GM19025 (cell line): ENCODE measurements at regions not wholly inside any gene's neighbourhood (a gene's known extent, or its start where the extent isn't known, plus 50 kb on each side); places are given as distances from the start of the nearest gene placed in this dataset.
A peak's percentile ranks its signal among the peaks of the same experiment; 100 is the strongest.
"Not testable (repeated sequence)": the region's sequence is repeated elsewhere in the genome, so short reads cannot be mapped to it uniquely, and the experiment has no call there.

ENCODE experiments used
- ATAC-seq: cut with Tn5 transposase; IDR thresholded peaks from one replicate; pipeline ENCODE4 v1.9.1; 2021; ENCODE audit warnings: mild to moderate bottlenecking, low read depth, moderate library complexity; ENCODE audit not compliant: unreplicated experiment

- ATAC-seq: no peak
These were observed 207.5 kb upstream of the ST6GAL2 start for GRCh38 chr2:107093426-107093957.

GRCh38 chr2:107094450-107094986 is 208.6 kb upstream of the ST6GAL2 start:
- ATAC-seq: no peak

DNA sequence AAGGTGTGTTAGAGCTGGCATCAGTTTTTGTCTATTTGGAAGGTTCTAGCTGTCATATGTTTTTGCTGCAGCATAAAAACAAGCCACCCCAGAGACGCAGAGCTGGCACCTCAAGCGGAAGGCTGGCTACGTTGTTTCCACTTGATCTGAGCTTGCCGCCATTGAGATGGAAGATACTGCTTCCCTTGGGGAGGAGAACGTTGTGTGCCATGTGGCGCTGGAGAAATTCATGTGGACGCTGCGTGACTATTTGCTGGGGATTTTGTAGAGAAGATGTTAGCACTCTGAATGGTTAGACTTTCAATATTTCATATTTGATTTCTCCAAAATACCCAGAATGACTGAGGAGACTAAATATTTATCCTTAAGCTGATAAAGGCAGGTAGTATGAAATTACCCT is 216.2 kb upstream of the ST6GAL2 start:
- ATAC-seq: no peak

DNA sequence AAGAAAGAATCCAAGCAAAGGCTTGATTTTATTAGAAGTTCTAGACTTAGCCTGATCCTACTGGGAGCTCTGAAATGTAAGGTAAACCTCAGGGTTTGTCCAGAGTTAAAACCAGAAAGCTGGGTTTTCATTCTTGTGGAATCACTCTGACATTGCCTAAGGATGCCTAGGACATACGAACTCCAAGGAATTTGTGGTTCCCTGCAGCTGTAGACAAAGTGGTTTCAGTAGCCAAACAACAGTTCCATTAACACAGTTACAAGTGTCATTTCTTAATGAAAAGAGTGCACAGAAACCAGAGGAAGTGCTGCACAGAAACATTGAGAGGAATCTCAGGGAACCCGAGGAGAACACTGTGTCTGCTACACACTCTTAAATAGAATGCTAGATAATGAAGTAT is 221.4 kb upstream of the ST6GAL2 start:
- no peak for ATAC-seq

DNA sequence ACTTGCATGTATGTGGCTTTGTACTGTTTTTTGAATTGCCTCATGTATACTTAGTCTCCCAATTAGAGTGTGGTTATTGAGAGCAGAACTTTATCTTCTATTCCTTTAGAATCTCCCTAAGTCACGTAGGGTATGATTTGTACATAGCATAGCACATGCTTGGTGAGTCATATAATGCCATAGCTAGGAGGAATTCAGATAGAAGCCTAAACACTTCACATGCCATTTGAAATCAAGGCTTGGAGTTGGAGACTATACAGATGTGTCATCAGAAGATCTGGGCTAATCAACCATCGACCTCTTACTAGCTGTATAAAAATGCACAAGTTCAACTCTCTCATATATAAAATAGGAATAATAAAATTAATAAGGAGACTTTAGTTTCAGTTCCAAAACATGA is 222.6 kb upstream of the ST6GAL2 start:
- ATAC-seq: no peak

DNA sequence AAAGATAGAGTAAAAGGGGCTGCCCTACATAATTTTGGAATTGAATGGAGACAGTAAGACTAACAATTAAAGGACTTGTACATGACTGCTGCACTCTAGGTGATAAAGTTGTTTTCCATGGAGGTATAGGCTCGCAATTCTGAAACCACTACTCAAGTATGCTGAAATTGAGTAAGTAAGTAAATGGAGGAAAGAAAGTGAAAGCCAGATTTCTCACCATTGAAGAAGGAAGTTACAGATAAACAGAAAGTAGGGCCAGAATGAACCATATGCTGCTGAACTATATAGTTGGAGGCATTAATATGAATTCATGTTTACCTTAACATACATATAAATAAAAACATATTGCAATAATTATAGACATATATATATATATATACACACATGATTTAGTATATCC is 225.7 kb upstream of the ST6GAL2 start:
- ATAC-seq: no peak

- ATAC-seq: no peak
These were observed 226.6 kb upstream of the ST6GAL2 start for GRCh38 chr2:107112561-107112960.

DNA sequence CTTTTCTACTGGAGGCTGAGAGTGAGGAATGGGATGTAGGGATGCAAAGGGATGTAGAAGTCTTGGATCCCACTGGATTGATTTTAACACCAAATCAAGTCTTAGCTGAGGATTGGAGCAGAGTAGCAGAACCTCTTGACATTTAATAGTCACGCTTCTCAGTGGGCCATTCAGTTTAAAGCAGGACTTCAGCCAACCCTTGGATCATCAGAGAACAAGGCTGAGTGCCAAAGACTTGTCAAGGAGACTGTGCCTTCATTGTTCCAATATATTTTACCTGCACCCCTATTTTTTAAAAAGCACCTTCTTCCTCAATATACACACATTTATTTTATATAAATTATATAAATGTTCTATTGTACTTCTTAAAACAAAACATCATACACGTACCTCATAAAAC is 242.4 kb upstream of the ST6GAL2 start:
- no peak for ATAC-seq

DNA sequence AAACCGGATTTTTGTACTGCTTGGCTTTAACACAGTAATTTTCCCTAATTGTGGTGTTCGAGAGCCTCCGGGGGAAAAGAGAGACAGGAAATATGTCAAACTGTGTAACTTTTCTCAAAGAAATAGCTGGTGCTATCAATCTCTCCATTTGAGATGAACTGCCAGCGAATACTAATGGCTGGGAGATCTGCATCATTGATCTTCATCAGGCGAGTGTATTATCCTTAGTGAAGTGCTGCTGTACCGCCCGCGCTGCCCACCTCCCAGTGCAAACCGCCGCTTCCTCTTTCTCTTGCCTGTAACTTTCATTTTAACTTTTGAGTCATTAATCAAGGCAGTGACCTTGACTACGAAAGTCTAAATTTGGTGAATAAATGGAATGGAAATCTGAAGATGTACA is 246.1 kb upstream of the ST6GAL2 start:
- peak; percentile 79 for ATAC-seq

DNA sequence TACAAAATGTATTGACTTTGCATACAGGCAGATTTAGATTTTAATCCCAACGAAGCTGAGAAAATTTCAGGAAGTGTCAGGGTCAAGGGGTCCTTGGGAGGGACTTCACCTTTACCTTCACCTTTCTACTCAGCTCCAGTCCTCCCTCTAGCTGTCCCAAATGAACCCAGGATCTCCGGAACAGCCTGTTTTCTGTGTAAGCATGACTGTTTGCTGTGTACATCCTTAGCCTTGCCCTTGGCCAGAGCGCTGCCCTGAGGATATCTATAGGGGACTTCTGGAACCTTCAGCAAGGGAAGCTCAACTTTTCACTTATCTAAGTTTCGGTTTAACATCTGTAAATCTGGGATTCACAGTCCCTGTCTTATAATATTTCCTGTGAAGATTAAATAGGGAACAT is 246.8 kb upstream of the ST6GAL2 start:
- no peak for ATAC-seq

GRCh38 chr2:107133412-107133811 is 247.4 kb upstream of the ST6GAL2 start:
- no peak for ATAC-seq

DNA sequence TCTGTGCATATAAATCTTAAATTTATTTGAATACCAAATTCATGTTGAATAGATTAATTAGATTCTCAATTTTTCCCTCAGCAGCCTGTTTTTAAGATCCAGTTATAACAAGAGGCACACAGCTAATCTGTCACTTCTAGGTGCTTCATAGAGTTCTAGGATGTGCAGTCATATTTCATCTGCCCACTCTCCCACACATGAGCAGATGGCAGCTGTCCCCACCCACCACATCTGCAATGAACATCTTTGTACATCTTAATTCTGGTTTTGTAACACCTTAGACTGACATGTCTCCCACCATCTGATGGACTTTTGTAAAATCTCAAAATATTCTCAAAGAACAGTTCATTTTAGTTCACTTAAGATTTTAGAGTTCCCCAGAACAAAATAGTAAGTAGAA is 250.8 kb upstream of the ST6GAL2 start:
- ATAC-seq: no peak

GRCh38 chr2:107137706-107138105 is 251.7 kb upstream of the ST6GAL2 start:
- ATAC-seq: no peak

- ATAC-seq: no peak
These were observed 260.2 kb upstream of the ST6GAL2 start for GRCh38 chr2:107146181-107146580.

DNA sequence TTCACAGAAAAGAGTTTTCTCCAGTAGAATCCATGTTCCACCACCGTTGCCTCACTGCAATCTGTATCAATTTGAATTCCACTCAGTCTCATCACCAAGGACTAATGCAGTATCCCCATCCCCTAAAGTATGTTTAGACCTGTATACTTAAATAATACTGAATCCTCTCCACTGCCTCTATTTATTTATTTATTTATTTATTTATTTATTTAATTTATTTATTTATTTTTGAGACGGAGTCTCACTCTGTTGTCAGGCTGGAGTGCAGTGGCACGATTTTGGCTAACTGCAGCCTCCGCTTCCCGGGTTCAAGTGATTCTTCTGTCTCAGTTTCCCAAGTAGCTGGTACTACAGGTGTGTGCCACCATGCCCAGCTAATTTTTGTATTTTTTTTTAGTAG is 260.7 kb upstream of the ST6GAL2 start:
- not testable (repeated sequence) for ATAC-seq

DNA sequence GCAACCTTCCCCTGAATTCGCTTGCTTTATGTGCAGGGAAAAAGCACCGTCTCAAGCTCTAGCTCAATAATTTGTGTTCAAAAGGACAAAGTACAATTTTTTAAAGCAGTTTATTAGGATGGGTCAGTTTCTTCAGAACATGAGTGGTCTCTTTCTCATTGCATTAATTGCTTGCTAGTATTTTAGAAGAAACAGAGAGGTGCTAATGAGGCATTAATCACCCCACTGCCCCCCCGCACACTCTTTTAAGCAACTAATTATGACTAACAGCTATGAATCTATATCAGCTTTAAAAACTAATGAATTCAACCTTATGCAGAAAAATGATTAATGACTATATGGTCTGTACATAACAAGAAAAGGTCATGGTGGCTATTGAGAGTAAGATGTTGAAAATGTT is 262.1 kb upstream of the ST6GAL2 start:
- ATAC-seq: no peak

DNA sequence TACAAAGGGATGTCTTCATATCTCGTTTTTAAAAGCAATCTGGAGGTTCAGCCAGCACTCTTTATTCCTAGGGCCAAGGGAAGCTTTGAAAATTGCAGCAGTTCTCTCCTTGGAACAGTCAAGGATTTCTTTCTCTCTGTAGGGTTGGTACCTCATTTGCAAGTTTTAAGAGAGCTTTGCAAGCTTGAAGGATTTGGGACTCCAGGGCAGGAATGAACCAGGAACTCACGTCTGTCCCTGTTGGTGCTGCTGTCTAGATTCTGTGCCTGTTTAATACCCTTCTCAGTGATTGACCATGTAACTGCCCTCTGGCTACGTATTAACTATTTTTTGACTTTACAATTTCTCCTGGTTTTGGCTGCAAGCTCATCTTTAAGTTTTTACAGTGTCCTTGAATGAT is 262.5 kb upstream of the ST6GAL2 start:
- no peak for ATAC-seq

GRCh38 chr2:107160640-107161239 is 274.8 kb upstream of the ST6GAL2 start:
- ATAC-seq: no peak

GRCh38 chr2:107168141-107168540 is 282.2 kb upstream of the ST6GAL2 start:
- no peak for ATAC-seq

DNA sequence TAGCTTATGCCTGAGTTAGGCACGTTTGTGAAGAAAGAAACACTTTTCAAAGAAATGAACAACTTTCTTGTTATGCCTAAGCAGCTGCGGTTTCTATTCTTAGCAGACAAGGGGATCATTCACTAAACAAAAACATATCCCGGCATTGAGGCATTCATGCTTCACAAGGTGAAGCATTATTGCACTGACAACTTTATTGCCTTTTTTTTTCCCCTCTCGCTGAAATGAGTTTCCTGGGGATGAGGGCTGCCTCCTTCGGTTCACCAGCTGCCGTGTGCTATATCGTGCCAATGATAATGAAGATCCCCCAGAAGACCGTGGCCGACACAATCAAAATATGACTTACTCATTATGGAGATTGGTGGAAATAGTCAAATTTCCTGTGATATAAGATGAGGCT is 288.2 kb upstream of the ST6GAL2 start:
- no peak for ATAC-seq

GRCh38 chr2:107182981-107183380 is 297.0 kb upstream of the ST6GAL2 start:
- no peak for ATAC-seq

- ATAC-seq: no peak
These were observed 301.9 kb upstream of the ST6GAL2 start for GRCh38 chr2:107187870-107188269.

GRCh38 chr2:107195631-107196030 is 309.7 kb upstream of the ST6GAL2 start:
- ATAC-seq: no peak
